ENCODE measurements at regions not wholly inside any gene's neighbourhood (a gene's known extent, or its start where the extent isn't known, plus 50 kb on each side); places are given as distances from the start of the nearest gene placed in this dataset.
A peak's percentile ranks its signal among the peaks of the same experiment; 100 is the strongest.
"Not testable (repeated sequence)": the region's sequence is repeated elsewhere in the genome, so short reads cannot be mapped to it uniquely, and the experiment has no call there.

GRCh38 chr18:75727456-75727855, 300.0 kb upstream of the SMIM21 start:
- H3K4me1 Mint-ChIP-seq (ENCODE audit: unreplicated experiment), result peaks cover 4% of the 10 kb centered on the region

DNA sequence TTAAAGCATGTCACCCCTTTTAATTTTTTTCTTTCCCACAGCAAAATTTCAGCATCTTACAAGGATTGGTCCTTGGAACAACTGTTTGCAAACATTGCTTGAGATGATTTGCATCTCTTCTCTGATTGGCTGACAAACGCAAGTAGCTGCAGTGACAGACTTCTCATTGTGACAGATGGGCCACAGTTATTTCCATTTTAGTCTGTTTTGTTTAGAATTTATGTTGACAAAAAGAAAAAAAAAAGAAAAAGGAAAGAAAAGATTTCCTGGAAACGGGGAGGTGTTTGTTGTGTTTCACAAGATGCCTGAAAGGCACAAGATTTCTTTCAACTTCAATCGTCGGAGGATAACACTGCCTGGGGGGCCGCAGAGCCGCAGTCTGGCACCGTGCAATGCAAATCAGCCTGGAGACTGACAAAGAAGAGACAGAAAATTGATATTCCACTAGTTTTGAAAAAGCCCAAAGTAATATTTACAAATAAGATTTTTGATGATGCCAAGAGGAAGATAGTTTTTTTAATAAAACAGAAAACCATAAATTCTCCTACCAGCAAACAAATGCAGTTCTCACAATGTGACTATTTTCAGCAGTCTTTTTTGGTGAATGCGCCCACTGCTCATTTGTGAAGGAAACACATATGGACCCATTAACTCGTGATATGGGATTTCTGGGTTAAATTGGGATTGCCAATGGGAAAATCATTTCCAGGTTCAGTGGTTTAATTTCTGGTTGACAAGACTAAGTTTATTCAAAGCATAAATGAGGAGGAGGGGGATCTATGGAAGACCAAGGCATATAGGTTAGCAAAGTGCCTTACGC, 296.2 kb upstream of the SMIM21 start:
- H3K9me3 Mint-ChIP-seq (ENCODE audit: unreplicated experiment), result no peaks in the 10 kb centered on the region
- no peak overlapping the region for H3K4me3 Mint-ChIP-seq (ENCODE audit: unreplicated experiment)
- H3K36me3 Mint-ChIP-seq (ENCODE audit: low read depth, unreplicated experiment), result no peaks in the 10 kb centered on the region
- H3K4me1 Mint-ChIP-seq (ENCODE audit: unreplicated experiment), result peaks cover 4% of the 10 kb centered on the region
- no peak overlapping the region for H3K27ac Mint-ChIP-seq (ENCODE audit: unreplicated experiment)
- TF ChIP-seq, protein P1, sequence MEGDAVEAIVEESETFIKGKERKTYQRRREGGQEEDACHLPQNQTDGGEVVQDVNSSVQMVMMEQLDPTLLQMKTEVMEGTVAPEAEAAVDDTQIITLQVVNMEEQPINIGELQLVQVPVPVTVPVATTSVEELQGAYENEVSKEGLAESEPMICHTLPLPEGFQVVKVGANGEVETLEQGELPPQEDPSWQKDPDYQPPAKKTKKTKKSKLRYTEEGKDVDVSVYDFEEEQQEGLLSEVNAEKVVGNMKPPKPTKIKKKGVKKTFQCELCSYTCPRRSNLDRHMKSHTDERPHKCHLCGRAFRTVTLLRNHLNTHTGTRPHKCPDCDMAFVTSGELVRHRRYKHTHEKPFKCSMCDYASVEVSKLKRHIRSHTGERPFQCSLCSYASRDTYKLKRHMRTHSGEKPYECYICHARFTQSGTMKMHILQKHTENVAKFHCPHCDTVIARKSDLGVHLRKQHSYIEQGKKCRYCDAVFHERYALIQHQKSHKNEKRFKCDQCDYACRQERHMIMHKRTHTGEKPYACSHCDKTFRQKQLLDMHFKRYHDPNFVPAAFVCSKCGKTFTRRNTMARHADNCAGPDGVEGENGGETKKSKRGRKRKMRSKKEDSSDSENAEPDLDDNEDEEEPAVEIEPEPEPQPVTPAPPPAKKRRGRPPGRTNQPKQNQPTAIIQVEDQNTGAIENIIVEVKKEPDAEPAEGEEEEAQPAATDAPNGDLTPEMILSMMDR (IDR thresholded peaks at IDR 0.05; ENCODE audit: unreplicated experiment), result no peak
- H3K27me3 Mint-ChIP-seq (ENCODE audit: unreplicated experiment), result no peaks in the 10 kb centered on the region
- no peak for DNase-seq (ENCODE audit: low spot score)

More at GRCh38 chr18:75727456-75727855, 300.0 kb upstream of the SMIM21 start:
- DNase-seq (ENCODE audit: low spot score), result peak; percentile 58
- H3K27ac Mint-ChIP-seq (ENCODE audit: unreplicated experiment), result no peak overlapping the region
- H3K9me3 Mint-ChIP-seq (ENCODE audit: unreplicated experiment), result no peaks in the 10 kb centered on the region
- no peaks in the 10 kb centered on the region for H3K36me3 Mint-ChIP-seq (ENCODE audit: low read depth, unreplicated experiment)
- TF ChIP-seq, protein P1 (IDR thresholded peaks at IDR 0.05; ENCODE audit: unreplicated experiment), result peak; percentile 60
- no peak overlapping the region for H3K4me3 Mint-ChIP-seq (ENCODE audit: unreplicated experiment)
- H3K27me3 Mint-ChIP-seq (ENCODE audit: unreplicated experiment), result no peaks in the 10 kb centered on the region

- Mint-ChIP-seq H3K4me3 (ENCODE audit: unreplicated experiment) (no peak overlapping the region), H3K36me3 (ENCODE audit: low read depth, unreplicated experiment) (no peaks in the 10 kb centered on the region)
- TF ChIP-seq, protein P1 (IDR thresholded peaks at IDR 0.05; ENCODE audit: unreplicated experiment), result no peak
Observed at GRCh38 chr18:75714766-75715165, 287.3 kb upstream of the SMIM21 start.

GRCh38 chr18:75712124-75712867, 284.8 kb upstream of the SMIM21 start:
- DNase-seq (ENCODE audit: low spot score); H3K27me3 Mint-ChIP-seq (ENCODE audit: unreplicated experiment); H3K36me3 Mint-ChIP-seq (ENCODE audit: low read depth, unreplicated experiment); H3K4me3 Mint-ChIP-seq (ENCODE audit: unreplicated experiment); H3K9me3 Mint-ChIP-seq (ENCODE audit: unreplicated experiment); H3K4me1 Mint-ChIP-seq (ENCODE audit: unreplicated experiment); H3K27ac Mint-ChIP-seq (ENCODE audit: unreplicated experiment): not testable (repeated sequence)

More at GRCh38 chr18:75714766-75715165, 287.3 kb upstream of the SMIM21 start:
- H3K27ac Mint-ChIP-seq (ENCODE audit: unreplicated experiment), result no peak overlapping the region
- H3K9me3 Mint-ChIP-seq (ENCODE audit: unreplicated experiment), result no peaks in the 10 kb centered on the region
- H3K4me1 Mint-ChIP-seq (ENCODE audit: unreplicated experiment), result no peaks in the 10 kb centered on the region
- DNase-seq (ENCODE audit: low spot score), result no peak
- no peaks in the 10 kb centered on the region for H3K27me3 Mint-ChIP-seq (ENCODE audit: unreplicated experiment)

DNA sequence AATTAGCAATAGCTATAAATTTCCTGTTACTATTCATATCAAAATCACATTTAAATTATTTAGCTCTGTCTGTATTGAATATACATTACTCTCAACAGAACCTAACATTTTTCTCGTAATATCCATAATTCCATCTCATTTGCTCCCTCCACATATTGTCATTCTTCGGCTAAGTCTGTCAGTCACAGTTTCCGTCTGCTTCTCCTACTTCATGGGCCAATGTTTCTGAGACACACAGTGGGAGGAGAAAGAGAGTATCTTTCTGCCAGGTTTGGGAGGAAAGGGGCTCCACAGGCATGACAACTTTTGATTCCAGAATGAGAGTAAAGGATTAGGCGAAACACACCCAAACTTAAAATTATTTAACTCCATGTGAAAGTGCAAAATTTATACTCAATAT, 273.1 kb upstream of the SMIM21 start:
- no peaks in the 10 kb centered on the region for H3K27me3 Mint-ChIP-seq (ENCODE audit: unreplicated experiment)
- TF ChIP-seq, protein P1 (IDR thresholded peaks at IDR 0.05; ENCODE audit: unreplicated experiment), result no peak
- peaks cover 9% of the 10 kb centered on the region for H3K36me3 Mint-ChIP-seq (ENCODE audit: low read depth, unreplicated experiment)
- H3K9me3 Mint-ChIP-seq (ENCODE audit: unreplicated experiment), result peaks cover 16% of the 10 kb centered on the region
- H3K4me3 Mint-ChIP-seq (ENCODE audit: unreplicated experiment), result no peak overlapping the region
- DNase-seq (ENCODE audit: low spot score), result no peak
- no peaks in the 10 kb centered on the region for H3K4me1 Mint-ChIP-seq (ENCODE audit: unreplicated experiment)
- no peak overlapping the region for H3K27ac Mint-ChIP-seq (ENCODE audit: unreplicated experiment)

Data from endothelial cell (in vitro differentiated cells).